MCF 10A (cell line): ENCODE measurements at regions not wholly inside any gene's neighbourhood (a gene's known extent, or its start where the extent isn't known, plus 50 kb on each side); places are given as distances from the start of the nearest gene placed in this dataset.
A peak's percentile ranks its signal among the peaks of the same experiment; 100 is the strongest.

ENCODE experiments used
- BruUV-seq: library from RNA; stranded (reverse); fragments of 400-500 nt; replicated peaks from 2 replicates; lab custom pipeline; 2021; lab: Mats Ljungman, UMichigan
- CTCF ChIA-PET: fragments of 300-600 bp; sonication (Branson Sonifier 250); formaldehyde crosslinking; extraction: SDS; loops from one replicate; lab custom pipeline; 2021; ENCODE audit warnings: antibody characterized with exemption, inconsistent platforms; lab: Yijun Ruan, JAX
- POLR2A ChIA-PET: fragments of 300-600, 350-650 bp; sonication (Branson Sonifier 250); formaldehyde crosslinking; extraction: SDS; loops from one replicate; lab custom pipeline; 2020; ENCODE audit warnings: antibody characterized with exemption, inconsistent platforms; lab: Yijun Ruan, JAX
- DNase-seq: peaks from one replicate; pipeline ENCODE4 v3.0.0-alpha.2; 2018; ENCODE audit not compliant: unreplicated experiment
- H3K27ac Mint-ChIP-seq: one replicate; pipeline ENCODE4 v1.8.0; 2022; ENCODE audit warnings: mild to moderate bottlenecking, low read depth, mixed read lengths; ENCODE audit not compliant: unreplicated experiment
- H3K27me3 Mint-ChIP-seq: one replicate; pipeline ENCODE4 v1.8.0; 2022; ENCODE audit warnings: mixed read lengths; ENCODE audit not compliant: insufficient read depth, unreplicated experiment
- H3K36me3 Mint-ChIP-seq: one replicate; pipeline ENCODE4 v1.8.0; 2022; ENCODE audit warnings: mild to moderate bottlenecking, moderate library complexity, mixed read lengths; ENCODE audit not compliant: insufficient read depth, unreplicated experiment
- H3K4me1 Mint-ChIP-seq: one replicate; pipeline ENCODE4 v1.8.0; 2022; ENCODE audit warnings: mixed read lengths; ENCODE audit not compliant: insufficient read depth, unreplicated experiment
- H3K4me3 Mint-ChIP-seq: one replicate; pipeline ENCODE4 v1.8.0; 2022; ENCODE audit warnings: mild to moderate bottlenecking, moderate library complexity, mixed read lengths; ENCODE audit not compliant: unreplicated experiment
- H3K9me3 Mint-ChIP-seq: one replicate; pipeline ENCODE4 v1.8.0; 2022; ENCODE audit warnings: mixed read lengths; ENCODE audit not compliant: unreplicated experiment
- intact Hi-C: fragments of 100-400 bp; cut with micrococcal nuclease; formaldehyde crosslinking; loops from 2 replicates; pipeline ENCODE4 v1.14.1; 2022
- TF ChIP-seq, protein P1 (sequence below): fragments of 200-600 bp; IDR thresholded peaks from one replicate; pipeline ENCODE4 v1.8.0; 2022; ENCODE audit warnings: antibody characterized with exemption, mild to moderate bottlenecking; ENCODE audit not compliant: unreplicated experiment

GRCh38 chr2:228446734-228447133, 265.2 kb upstream of the SPHKAP start:
- H3K27ac Mint-ChIP-seq = peak overlapping the region; percentile 19
- no TSS peak for BruUV-seq
- CTCF ChIA-PET = no interaction called here
- peak; percentile 22 for DNase-seq
- H3K9me3 Mint-ChIP-seq = no peaks in the 10 kb centered on the region
- intact Hi-C loops = no loop called here
- H3K4me1 Mint-ChIP-seq = peaks cover 13% of the 10 kb centered on the region
- no peak overlapping the region for H3K4me3 Mint-ChIP-seq
- TF ChIP-seq, protein P1, sequence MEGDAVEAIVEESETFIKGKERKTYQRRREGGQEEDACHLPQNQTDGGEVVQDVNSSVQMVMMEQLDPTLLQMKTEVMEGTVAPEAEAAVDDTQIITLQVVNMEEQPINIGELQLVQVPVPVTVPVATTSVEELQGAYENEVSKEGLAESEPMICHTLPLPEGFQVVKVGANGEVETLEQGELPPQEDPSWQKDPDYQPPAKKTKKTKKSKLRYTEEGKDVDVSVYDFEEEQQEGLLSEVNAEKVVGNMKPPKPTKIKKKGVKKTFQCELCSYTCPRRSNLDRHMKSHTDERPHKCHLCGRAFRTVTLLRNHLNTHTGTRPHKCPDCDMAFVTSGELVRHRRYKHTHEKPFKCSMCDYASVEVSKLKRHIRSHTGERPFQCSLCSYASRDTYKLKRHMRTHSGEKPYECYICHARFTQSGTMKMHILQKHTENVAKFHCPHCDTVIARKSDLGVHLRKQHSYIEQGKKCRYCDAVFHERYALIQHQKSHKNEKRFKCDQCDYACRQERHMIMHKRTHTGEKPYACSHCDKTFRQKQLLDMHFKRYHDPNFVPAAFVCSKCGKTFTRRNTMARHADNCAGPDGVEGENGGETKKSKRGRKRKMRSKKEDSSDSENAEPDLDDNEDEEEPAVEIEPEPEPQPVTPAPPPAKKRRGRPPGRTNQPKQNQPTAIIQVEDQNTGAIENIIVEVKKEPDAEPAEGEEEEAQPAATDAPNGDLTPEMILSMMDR = no peak
- no peaks in the 10 kb centered on the region for H3K27me3 Mint-ChIP-seq
- H3K36me3 Mint-ChIP-seq = no peaks in the 10 kb centered on the region
- POLR2A ChIA-PET = no interaction called here

DNA sequence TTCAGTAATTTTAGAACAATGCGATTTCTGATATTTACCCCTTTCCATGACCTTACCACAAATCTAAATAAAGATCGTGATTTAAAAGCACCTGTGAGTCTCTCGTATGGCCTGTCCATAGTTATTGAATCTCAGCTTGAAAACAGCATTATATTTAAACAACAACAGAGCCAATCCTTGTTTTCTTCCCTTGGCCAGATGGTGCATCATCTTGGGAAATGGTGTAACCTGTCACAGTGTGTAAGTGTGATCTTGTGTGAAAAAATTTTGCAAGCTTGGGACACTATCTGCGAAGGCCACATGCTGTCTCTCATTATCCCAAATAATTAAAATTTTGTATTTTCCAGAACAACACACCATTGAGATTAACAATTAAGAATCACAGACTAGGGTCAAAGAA, 262.7 kb upstream of the SPHKAP start:
- H3K36me3 Mint-ChIP-seq = no peaks in the 10 kb centered on the region
- no TSS peak for BruUV-seq
- ChIA-PET CTCF (no interaction called here), POLR2A (no interaction called here)
- no peaks in the 10 kb centered on the region for H3K27me3 Mint-ChIP-seq
- peaks cover 13% of the 10 kb centered on the region for H3K4me1 Mint-ChIP-seq
- H3K27ac Mint-ChIP-seq = no peak overlapping the region
- no peak for DNase-seq
- intact Hi-C loops = no loop called here
- TF ChIP-seq, protein P1 = no peak
- no peak overlapping the region for H3K4me3 Mint-ChIP-seq
- H3K9me3 Mint-ChIP-seq = no peaks in the 10 kb centered on the region

DNA sequence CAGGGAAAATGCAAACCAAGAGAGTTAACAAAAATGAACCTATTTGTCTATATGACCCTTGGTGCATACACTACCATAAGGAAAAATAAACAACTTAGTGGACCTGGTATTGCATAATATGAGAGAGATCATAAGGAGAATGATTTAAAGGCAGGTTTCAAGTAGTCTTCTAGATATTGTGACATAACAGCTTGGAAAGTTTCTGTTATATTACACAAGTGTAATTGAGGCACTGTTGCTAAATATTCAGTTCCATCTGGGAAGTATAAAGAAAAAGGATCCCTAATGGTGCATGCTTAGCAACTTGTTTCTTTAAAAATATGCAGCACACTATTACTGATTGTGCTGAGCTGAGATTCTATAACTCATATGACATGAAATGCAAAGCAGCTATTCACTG, 252.2 kb upstream of the SPHKAP start:
- CTCF ChIA-PET = no interaction called here
- Mint-ChIP-seq H3K9me3 (peaks cover 4% of the 10 kb centered on the region), H3K36me3 (no peaks in the 10 kb centered on the region), H3K4me1 (peaks cover 8% of the 10 kb centered on the region), H3K27ac (no peak overlapping the region), H3K27me3 (no peaks in the 10 kb centered on the region), H3K4me3 (no peak overlapping the region)
- POLR2A ChIA-PET = no interaction called here
- TF ChIP-seq, protein P1 = no peak
- intact Hi-C loops = no loop called here
- no TSS peak for BruUV-seq
- peak; percentile 43 for DNase-seq

GRCh38 chr2:228432116-228432515, 250.6 kb upstream of the SPHKAP start:
- intact Hi-C loops = no loop called here
- no peak overlapping the region for H3K27ac Mint-ChIP-seq
- no peaks in the 10 kb centered on the region for H3K36me3 Mint-ChIP-seq
- no peak overlapping the region for H3K4me3 Mint-ChIP-seq
- H3K9me3 Mint-ChIP-seq = peaks cover 15% of the 10 kb centered on the region
- BruUV-seq = no TSS peak
- POLR2A ChIA-PET = interaction anchor here (0.7 kb wide), 1 partner anchor 124 kb away, joined by 3 read pairs; no protein-coding TSS in a partner anchor
- H3K4me1 Mint-ChIP-seq = peaks cover 8% of the 10 kb centered on the region
- CTCF ChIA-PET = no interaction called here
- H3K27me3 Mint-ChIP-seq = no peaks in the 10 kb centered on the region
- DNase-seq = no peak
- TF ChIP-seq, protein P1 = no peak
